Epithelial cell of proximal tubule (primary cell): ENCODE measurements at regions not wholly inside any gene's neighbourhood (a gene's known extent, or its start where the extent isn't known, plus 50 kb on each side); places are given as distances from the start of the nearest gene placed in this dataset.

Experiments used
- DNase-seq: peaks from one replicate; pipeline ENCODE4 v3.0.0-alpha.2; 2011; ENCODE audit warnings: low read depth
- H3K4me3 ChIP-seq: 2 replicates; pipeline ENCODE4 v1.5.1; 2011; ENCODE audit warnings: low read depth, mild to moderate bottlenecking, low read length
- TF ChIP-seq, protein P1 (sequence below): conservative IDR thresholded peaks from 2 replicates; pipeline ENCODE4 v1.5.1; 2012; ENCODE audit warnings: low read depth, mild to moderate bottlenecking, low read length

DNA sequence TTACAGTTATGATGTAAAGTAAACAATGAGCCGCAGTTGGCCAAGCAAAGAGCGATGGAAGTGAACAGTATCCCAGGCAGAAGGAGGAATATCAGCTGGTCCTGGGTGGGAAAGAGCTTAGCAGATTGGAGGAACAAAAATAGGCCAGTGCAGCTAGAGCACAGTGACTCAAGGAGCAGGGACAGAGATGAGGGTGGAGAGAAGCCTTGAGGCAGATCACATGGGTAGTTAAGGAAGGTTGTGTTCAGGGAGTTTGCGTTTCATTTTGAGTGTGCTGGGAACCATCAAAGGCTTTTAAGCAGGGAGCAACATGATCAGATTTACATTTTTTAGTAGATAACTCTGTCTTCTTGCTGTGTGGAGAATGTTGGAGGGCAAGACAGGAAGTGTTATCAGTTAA, 113.6 kb downstream of the OAT start:
- no peak for DNase-seq
- TF ChIP-seq, protein P1, sequence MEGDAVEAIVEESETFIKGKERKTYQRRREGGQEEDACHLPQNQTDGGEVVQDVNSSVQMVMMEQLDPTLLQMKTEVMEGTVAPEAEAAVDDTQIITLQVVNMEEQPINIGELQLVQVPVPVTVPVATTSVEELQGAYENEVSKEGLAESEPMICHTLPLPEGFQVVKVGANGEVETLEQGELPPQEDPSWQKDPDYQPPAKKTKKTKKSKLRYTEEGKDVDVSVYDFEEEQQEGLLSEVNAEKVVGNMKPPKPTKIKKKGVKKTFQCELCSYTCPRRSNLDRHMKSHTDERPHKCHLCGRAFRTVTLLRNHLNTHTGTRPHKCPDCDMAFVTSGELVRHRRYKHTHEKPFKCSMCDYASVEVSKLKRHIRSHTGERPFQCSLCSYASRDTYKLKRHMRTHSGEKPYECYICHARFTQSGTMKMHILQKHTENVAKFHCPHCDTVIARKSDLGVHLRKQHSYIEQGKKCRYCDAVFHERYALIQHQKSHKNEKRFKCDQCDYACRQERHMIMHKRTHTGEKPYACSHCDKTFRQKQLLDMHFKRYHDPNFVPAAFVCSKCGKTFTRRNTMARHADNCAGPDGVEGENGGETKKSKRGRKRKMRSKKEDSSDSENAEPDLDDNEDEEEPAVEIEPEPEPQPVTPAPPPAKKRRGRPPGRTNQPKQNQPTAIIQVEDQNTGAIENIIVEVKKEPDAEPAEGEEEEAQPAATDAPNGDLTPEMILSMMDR, result no peak
- no peak overlapping the region for H3K4me3 ChIP-seq

DNA sequence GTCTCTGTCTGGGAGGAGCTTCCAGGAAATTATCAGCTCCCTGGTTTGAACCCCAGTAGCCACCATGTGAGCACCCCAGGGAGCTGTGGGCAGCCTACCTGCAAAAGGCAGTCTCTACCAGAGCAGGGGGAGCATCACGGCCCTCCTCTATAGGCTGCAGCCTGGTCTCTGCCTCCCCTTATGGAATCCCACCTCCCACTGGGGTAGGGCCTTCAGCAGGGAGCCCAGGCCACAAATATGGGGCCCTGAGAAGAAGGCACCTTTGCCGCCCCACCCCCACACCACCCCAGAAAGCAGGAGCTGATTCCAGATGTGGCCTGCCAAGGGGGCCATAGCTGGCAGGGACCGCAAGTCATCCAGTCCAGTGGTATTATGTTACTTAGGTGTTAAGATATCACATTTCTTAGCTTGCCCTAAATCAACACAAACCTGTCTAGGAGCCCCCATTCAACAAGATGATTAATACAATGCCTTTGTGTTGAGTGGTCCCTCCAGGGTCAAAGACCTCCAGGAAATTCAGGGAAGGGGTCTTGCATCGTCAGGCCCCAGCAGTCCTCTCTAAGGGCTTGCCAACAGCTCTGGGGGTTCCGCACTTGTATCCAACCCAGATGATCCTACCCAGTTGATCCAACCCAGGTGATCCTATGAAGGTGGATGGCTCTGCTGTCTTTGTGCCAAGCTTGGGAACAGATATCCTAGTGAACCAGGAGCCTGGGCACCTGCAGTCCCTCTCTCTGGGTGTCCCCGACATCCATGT, 114.9 kb downstream of the OAT start:
- TF ChIP-seq, protein P1, result no peak
- no peak for DNase-seq

DNA sequence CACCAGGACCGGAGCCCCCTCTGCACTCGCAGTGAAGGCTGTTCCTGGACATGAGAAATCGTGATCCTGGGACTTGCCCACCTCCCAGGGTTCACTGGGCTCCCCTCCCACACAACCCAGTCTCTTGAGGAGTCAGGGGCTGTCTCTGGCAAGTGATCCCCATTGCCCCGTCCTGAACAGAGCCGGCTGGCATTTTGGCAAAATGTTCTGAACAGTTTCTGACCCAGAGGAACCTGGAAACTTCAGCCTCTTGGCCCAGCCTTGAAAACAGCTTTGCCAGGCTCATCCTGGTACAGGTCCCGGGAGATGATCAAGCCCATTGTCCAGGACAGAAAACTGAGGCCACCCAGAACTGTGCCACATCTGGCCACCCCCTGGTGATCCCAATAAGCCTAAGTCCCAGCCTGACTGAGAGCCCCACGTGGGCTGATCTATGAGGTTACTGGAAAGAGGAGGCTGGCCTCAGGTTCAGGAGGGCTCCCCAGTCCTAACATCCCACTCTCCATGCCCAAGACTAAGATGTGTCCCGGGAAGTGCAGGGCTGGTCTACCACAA, 115.7 kb downstream of the OAT start:
- H3K4me3 ChIP-seq, result no peak overlapping the region
- TF ChIP-seq, protein P1, result no peak
- no peak for DNase-seq

More for the DNA sequence above, 114.9 kb downstream of the OAT start:
- H3K4me3 ChIP-seq, result no peak overlapping the region

DNA sequence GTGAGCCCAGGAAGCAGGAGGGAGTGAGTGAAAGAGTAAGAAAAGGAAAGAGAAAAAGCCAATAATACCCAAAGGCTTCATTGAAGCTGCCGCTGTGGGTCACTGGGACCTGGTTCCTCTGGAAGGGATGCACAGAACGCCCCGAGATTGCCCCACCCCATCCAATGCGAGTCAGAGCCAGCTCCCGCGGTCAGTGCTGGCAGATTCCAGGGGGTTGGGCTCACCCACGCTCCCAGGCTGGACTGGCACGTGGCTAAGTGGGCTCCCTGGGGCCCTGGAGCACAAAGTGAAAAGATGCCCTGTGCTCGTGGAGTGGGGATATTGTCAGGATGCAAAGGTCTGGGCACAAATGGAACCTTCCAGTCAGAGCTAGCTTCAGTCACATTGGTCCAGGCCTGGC, 117.0 kb downstream of the OAT start:
- TF ChIP-seq, protein P1, result no peak
- no peak overlapping the region for H3K4me3 ChIP-seq
- DNase-seq, result no peak

DNA sequence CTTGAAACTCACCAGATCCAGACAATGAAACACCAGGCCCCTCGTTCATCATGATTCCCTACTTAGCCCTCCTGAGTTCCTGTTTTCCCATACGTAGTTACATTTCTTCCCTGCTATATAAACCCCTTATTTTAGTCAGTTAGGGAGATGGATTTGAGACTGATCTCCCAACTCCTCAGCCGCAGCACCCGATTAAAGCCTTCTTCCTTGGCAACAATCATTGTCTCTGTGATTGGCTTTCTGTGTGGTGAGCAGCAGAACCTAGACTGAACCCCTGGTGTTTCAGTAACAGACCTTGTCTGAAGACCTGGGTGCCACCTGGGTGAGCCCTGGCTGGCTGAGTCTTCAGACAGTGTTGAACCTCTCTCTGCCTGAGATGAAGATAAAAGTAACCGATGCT, 118.0 kb downstream of the OAT start:
- DNase-seq, result no peak
- H3K4me3 ChIP-seq, result no peak overlapping the region
- TF ChIP-seq, protein P1, result no peak

DNA sequence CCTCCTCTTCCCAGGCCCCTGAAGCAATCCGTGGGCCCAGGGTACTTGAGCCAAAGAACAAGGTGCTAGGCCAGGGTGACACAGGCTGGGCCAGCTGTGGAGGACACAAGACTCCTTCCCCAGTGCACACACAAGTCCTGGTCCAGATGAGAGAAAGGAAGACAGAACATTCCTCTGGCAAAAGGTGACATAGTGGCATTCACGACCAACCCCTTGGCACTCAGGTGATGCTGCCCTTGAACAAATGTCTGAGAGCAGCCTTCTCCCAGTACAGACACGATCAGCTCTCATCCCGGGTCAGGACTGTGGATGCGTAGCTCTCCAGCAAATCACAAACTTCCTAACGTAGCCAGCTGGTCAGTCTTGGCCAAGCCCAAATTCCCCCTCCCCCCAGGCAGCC, 118.5 kb downstream of the OAT start:
- no peak overlapping the region for H3K4me3 ChIP-seq
- no peak for DNase-seq
- TF ChIP-seq, protein P1, result no peak

DNA sequence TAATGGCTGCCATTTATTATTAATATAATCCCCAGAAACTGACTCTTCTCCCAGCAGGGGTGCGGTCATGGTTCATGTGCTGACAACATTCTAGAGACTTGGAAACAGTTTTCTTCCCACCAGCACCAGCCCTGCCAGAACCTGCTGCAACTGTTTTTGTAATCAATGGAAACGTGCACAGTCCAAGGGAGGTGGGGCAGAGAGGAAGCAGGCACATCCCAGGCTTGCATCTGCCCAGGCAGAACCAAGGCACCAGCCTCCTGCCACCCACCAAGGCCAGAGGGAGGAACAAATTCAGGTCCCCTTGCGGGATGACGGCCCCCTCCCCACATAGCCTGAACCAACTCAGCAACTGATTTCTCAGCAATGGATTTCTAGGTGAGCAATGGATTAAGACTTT, 119.0 kb downstream of the OAT start:
- no peak for DNase-seq
- H3K4me3 ChIP-seq, result no peak overlapping the region
- TF ChIP-seq, protein P1, result no peak
